Hematopoietic multipotent progenitor cell treated with erythropoietin and hydrocortisone succinate and interleukin-3 and kit ligand, for 4 days (in vitro differentiated cells): ENCODE measurements at regions not wholly inside any gene's neighbourhood (a gene's known extent, or its start where the extent isn't known, plus 50 kb on each side); places are given as distances from the start of the nearest gene placed in this dataset.

ENCODE experiments used
- DNase-seq: peaks from one replicate; pipeline ENCODE4 v3.0.0-alpha.2; 2015

GRCh38 chr10:27451054-27451453, 53.0 kb upstream of the RAB18 start:
- DNase-seq = no peak

GRCh38 chr10:27450225-27450624, 53.9 kb upstream of the RAB18 start:
- peak; percentile 44 for DNase-seq

- no peak for DNase-seq
These were observed 54.5 kb upstream of the RAB18 start for GRCh38 chr10:27449571-27449970.

- peak; percentile 50 for DNase-seq
These were observed 55.2 kb upstream of the RAB18 start for GRCh38 chr10:27448921-27449320.

GRCh38 chr10:27447540-27447939, 56.6 kb upstream of the RAB18 start:
- DNase-seq = peak; percentile 71

GRCh38 chr10:27446091-27446918, 57.8 kb upstream of the RAB18 start:
- DNase-seq = peak; percentile 81

GRCh38 chr10:27445070-27445469, 59.0 kb upstream of the RAB18 start:
- DNase-seq = no peak

GRCh38 chr10:27440478-27440877, 63.6 kb upstream of the RAB18 start:
- no peak for DNase-seq

- DNase-seq = no peak
These were observed 64.1 kb upstream of the RAB18 start for GRCh38 chr10:27440021-27440420.

GRCh38 chr10:27439101-27439500, 65.0 kb upstream of the RAB18 start:
- DNase-seq = no peak

GRCh38 chr10:27437775-27438174, 66.3 kb upstream of the RAB18 start:
- DNase-seq = no peak

GRCh38 chr10:27436710-27437109, 67.4 kb upstream of the RAB18 start:
- DNase-seq = no peak

GRCh38 chr10:27433976-27434375, 70.1 kb upstream of the RAB18 start:
- no peak for DNase-seq

GRCh38 chr10:27426948-27427467, 77.1 kb upstream of the RAB18 start:
- no peak for DNase-seq

GRCh38 chr10:27413831-27414348, 90.2 kb upstream of the RAB18 start:
- no peak for DNase-seq

- DNase-seq = peak; percentile 6
These were observed 90.7 kb upstream of the RAB18 start for GRCh38 chr10:27413387-27413786.

- no peak for DNase-seq
These were observed 94.0 kb upstream of the RAB18 start for GRCh38 chr10:27410153-27410552.

GRCh38 chr10:27407271-27407670, 96.8 kb upstream of the RAB18 start:
- DNase-seq = no peak

- DNase-seq = peak; percentile 22
These were observed 104.2 kb upstream of the RAB18 start for GRCh38 chr10:27399871-27400270.

GRCh38 chr10:27393961-27394360, 110.1 kb upstream of the RAB18 start:
- no peak for DNase-seq

GRCh38 chr10:27392606-27393005, 111.5 kb upstream of the RAB18 start:
- DNase-seq = no peak

GRCh38 chr10:27391916-27392315, 112.2 kb upstream of the RAB18 start:
- no peak for DNase-seq

GRCh38 chr10:27391325-27391724, 112.8 kb upstream of the RAB18 start:
- DNase-seq = no peak

- no peak for DNase-seq
These were observed 113.4 kb upstream of the RAB18 start for GRCh38 chr10:27390681-27391080.
